ENCODE measurements at regions not wholly inside any gene's neighbourhood (a gene's known extent, or its start where the extent isn't known, plus 50 kb on each side); places are given as distances from the start of the nearest gene placed in this dataset.

DNA sequence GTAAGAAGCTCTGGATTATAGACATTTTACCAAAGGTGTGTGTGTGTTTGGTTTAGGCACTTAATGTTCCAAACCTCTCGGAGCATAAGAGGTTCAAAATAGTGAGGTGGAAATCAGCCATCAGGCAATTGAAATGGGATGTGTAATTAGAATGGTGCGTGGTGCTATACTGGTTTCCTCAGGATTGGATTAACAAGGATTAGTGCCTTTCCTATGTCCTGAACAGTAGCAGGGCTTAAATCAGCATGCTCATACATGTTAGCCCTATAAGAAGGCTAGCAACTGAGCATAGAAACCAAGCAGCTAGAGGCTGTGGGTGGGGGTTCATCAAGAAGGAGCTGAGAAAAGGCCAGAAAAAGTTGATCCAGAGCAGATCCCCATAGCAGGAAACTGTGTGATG lies 256.8 kb upstream of the CXXC4 start:
- Histone ChIP-seq H3K36me3 (ENCODE audit: low read depth) (no peaks in the 10 kb centered on the region), H3K4me1 (ENCODE audit: insufficient read depth, poor library complexity, severe bottlenecking) (peaks cover 3% of the 10 kb centered on the region), H3K27me3 (ENCODE audit: insufficient read depth, poor library complexity, severe bottlenecking) (no peaks in the 10 kb centered on the region), H3K9me3 (ENCODE audit: severe bottlenecking) (no peaks in the 10 kb centered on the region), H3K4me3 (ENCODE audit: severe bottlenecking) (no peak overlapping the region), H3K27ac (ENCODE audit: poor library complexity, severe bottlenecking) (no peak overlapping the region)
- no peak for DNase-seq (ENCODE audit: low spot score)
- TF ChIP-seq, protein P1, sequence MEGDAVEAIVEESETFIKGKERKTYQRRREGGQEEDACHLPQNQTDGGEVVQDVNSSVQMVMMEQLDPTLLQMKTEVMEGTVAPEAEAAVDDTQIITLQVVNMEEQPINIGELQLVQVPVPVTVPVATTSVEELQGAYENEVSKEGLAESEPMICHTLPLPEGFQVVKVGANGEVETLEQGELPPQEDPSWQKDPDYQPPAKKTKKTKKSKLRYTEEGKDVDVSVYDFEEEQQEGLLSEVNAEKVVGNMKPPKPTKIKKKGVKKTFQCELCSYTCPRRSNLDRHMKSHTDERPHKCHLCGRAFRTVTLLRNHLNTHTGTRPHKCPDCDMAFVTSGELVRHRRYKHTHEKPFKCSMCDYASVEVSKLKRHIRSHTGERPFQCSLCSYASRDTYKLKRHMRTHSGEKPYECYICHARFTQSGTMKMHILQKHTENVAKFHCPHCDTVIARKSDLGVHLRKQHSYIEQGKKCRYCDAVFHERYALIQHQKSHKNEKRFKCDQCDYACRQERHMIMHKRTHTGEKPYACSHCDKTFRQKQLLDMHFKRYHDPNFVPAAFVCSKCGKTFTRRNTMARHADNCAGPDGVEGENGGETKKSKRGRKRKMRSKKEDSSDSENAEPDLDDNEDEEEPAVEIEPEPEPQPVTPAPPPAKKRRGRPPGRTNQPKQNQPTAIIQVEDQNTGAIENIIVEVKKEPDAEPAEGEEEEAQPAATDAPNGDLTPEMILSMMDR (IDR thresholded peaks at IDR 0.05; ENCODE audit: poor library complexity, severe bottlenecking) = no peak
- no peak for ATAC-seq (ENCODE audit: low read depth)

DNA sequence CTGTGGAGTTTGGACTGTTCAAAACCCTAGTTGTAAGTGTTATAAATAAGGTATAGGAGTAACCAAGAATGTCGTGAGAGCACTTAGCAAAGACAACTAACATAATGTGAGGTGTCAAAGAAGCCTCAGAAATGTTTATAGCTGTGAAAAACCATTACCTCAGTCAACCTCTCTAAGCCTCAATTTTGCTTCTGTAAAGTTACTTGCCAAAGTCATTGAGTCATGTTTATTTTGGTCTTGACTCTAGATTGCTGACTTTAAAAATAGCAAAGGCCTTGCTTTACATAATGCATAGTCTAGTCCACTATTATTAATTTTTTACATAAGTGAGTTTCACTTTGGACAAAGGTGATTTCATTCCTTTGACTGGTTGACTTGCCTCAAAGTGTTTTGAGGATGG lies 257.6 kb upstream of the CXXC4 start:
- no peaks in the 10 kb centered on the region for H3K36me3 ChIP-seq (ENCODE audit: low read depth)
- peaks cover 3% of the 10 kb centered on the region for H3K4me1 ChIP-seq (ENCODE audit: insufficient read depth, poor library complexity, severe bottlenecking)
- DNase-seq (ENCODE audit: low spot score) (no peak), ATAC-seq (ENCODE audit: low read depth) (no peak)
- TF ChIP-seq, protein P1 (IDR thresholded peaks at IDR 0.05; ENCODE audit: poor library complexity, severe bottlenecking) = no peak
- H3K27ac ChIP-seq (ENCODE audit: poor library complexity, severe bottlenecking) = no peak overlapping the region
- H3K4me3 ChIP-seq (ENCODE audit: severe bottlenecking) = no peak overlapping the region
- no peaks in the 10 kb centered on the region for H3K9me3 ChIP-seq (ENCODE audit: severe bottlenecking)
- H3K27me3 ChIP-seq (ENCODE audit: insufficient read depth, poor library complexity, severe bottlenecking) = no peaks in the 10 kb centered on the region

- Histone ChIP-seq H3K27ac (ENCODE audit: poor library complexity, severe bottlenecking) (no peak overlapping the region), H3K9me3 (ENCODE audit: severe bottlenecking) (no peaks in the 10 kb centered on the region), H3K36me3 (ENCODE audit: low read depth) (no peaks in the 10 kb centered on the region), H3K4me3 (ENCODE audit: severe bottlenecking) (no peak overlapping the region), H3K27me3 (ENCODE audit: insufficient read depth, poor library complexity, severe bottlenecking) (no peaks in the 10 kb centered on the region), H3K4me1 (ENCODE audit: insufficient read depth, poor library complexity, severe bottlenecking) (no peaks in the 10 kb centered on the region)
- ATAC-seq (ENCODE audit: low read depth) (no peak), DNase-seq (ENCODE audit: low spot score) (no peak)
- TF ChIP-seq, protein P1 (IDR thresholded peaks at IDR 0.05; ENCODE audit: poor library complexity, severe bottlenecking) = no peak
Measured at GRCh38 chr4:104756837-104757236, 262.1 kb upstream of the CXXC4 start.

- no peaks in the 10 kb centered on the region for H3K4me1 ChIP-seq (ENCODE audit: insufficient read depth, poor library complexity, severe bottlenecking)
- no peak overlapping the region for H3K27ac ChIP-seq (ENCODE audit: poor library complexity, severe bottlenecking)
- no peaks in the 10 kb centered on the region for H3K36me3 ChIP-seq (ENCODE audit: low read depth)
- no peaks in the 10 kb centered on the region for H3K9me3 ChIP-seq (ENCODE audit: severe bottlenecking)
- H3K4me3 ChIP-seq (ENCODE audit: severe bottlenecking) = no peak overlapping the region
- DNase-seq (ENCODE audit: low spot score) = no peak
- TF ChIP-seq, protein P1 (IDR thresholded peaks at IDR 0.05; ENCODE audit: poor library complexity, severe bottlenecking) = no peak
- no peaks in the 10 kb centered on the region for H3K27me3 ChIP-seq (ENCODE audit: insufficient read depth, poor library complexity, severe bottlenecking)
- ATAC-seq (ENCODE audit: low read depth) = no peak
Measured at GRCh38 chr4:104758574-104758973, 263.9 kb upstream of the CXXC4 start.

GRCh38 chr4:104763554-104764222 lies 269.0 kb upstream of the CXXC4 start:
- DNase-seq (ENCODE audit: low spot score) (no peak), ATAC-seq (ENCODE audit: low read depth) (no peak)
- no peaks in the 10 kb centered on the region for H3K4me1 ChIP-seq (ENCODE audit: insufficient read depth, poor library complexity, severe bottlenecking)
- H3K27ac ChIP-seq (ENCODE audit: poor library complexity, severe bottlenecking) = no peak overlapping the region
- no peaks in the 10 kb centered on the region for H3K36me3 ChIP-seq (ENCODE audit: low read depth)
- TF ChIP-seq, protein P1 (IDR thresholded peaks at IDR 0.05; ENCODE audit: poor library complexity, severe bottlenecking) = no peak
- no peaks in the 10 kb centered on the region for H3K9me3 ChIP-seq (ENCODE audit: severe bottlenecking)
- no peaks in the 10 kb centered on the region for H3K27me3 ChIP-seq (ENCODE audit: insufficient read depth, poor library complexity, severe bottlenecking)
- no peak overlapping the region for H3K4me3 ChIP-seq (ENCODE audit: severe bottlenecking)
